Gastrocnemius medialis (tissue), 4 donors: ENCODE measurements at regions not wholly inside any gene's neighbourhood (a gene's known extent, or its start where the extent isn't known, plus 50 kb on each side); places are given as distances from the start of the nearest gene placed in this dataset.

ENCODE experiments used
- ATAC-seq, 2 donors: fragments of 150-250 bp; one replicate each; pipeline ENCODE4 v1.9.1; 2016
- DNase-seq, 2 donors: peaks; one replicate each; pipeline ENCODE4 v3.0.0-alpha.2; 2019
- H3K27ac ChIP-seq, 4 donors: fragments of 200-600 bp; sonication (generic); 1 replicate in 1 of 4; 2 replicates in 3 of 4; pipeline ENCODE4 v1.5.1; 2016 to 2018; ENCODE audit warnings: mild to moderate bottlenecking in 2 of 4, moderate library complexity in 1 of 4
- H3K27me3 ChIP-seq, 3 donors: fragments of 200-600 bp; sonication (generic) in 2 of 3; 1 replicate in 1 of 3; 2 replicates in 2 of 3; pipeline versions ENCODE4 v1.5.1 to v1.6.0; 2016 to 2019; ENCODE audit warnings: mild to moderate bottlenecking in 1 of 3, moderate library complexity in 1 of 3
- H3K36me3 ChIP-seq, 2 donors: fragments of 200-600 bp; sonication (generic) in 1 of 2; one replicate each; pipeline ENCODE4 v1.5.1; 2017 to 2018
- H3K4me1 ChIP-seq, 2 donors: fragments of 200-600 bp; sonication (generic) in 1 of 2; one replicate each; pipeline ENCODE4 v1.5.1; 2016 to 2017; ENCODE audit warnings: mild to moderate bottlenecking in 2 of 2
- H3K4me3 ChIP-seq, 4 donors: fragments of 200-600 bp; sonication (generic) in 3 of 4; 1 replicate in 1 of 4; 2 replicates in 3 of 4; pipeline ENCODE4 v1.5.1; 2016 to 2019; ENCODE audit warnings: mild to moderate bottlenecking in 2 of 4
- H3K9me3 ChIP-seq, 3 donors: fragments of 200-600 bp; sonication (generic) in 2 of 3; 1 replicate in 1 of 3; 2 replicates in 2 of 3; pipeline ENCODE4 v1.5.1; 2016 to 2019
- CTCF ChIP-seq, 5 experiments: fragments of 450-650 bp in 3 of 5; fragments of 200-600 bp in 2 of 5; sonication (generic) in 2 of 5; IDR thresholded peaks in 4 of 5; conservative IDR thresholded peaks in 1 of 5; 1 replicate in 4 of 5; 2 replicates in 1 of 5; pipeline ENCODE4 v1.5.1; 2016 to 2019; ENCODE audit warnings: antibody characterized with exemption in 5 of 5, mild to moderate bottlenecking in 3 of 5, moderate library complexity in 3 of 5
- POLR2A ChIP-seq, 2 donors: fragments of 450-650 bp; IDR thresholded peaks; one replicate each; pipeline ENCODE4 v1.6.1; 2017; ENCODE audit warnings: antibody characterized with exemption in 2 of 2, mild to moderate bottlenecking in 2 of 2, moderate library complexity in 2 of 2
- in situ Hi-C, 4 donors: fragments of 200-750 bp; cut with MboI; loops; one replicate each; pipeline versions ENCODE4 v1.15.0 to v1.8.0; 2017; ENCODE audit warnings: low sequenced_read_pairs in 4 of 4
- intact Hi-C: fragments of 100-400 bp; cut with DNase I; formaldehyde crosslinking; loops from one replicate; pipeline ENCODE4 v1.15.1; 2023; ENCODE audit warnings: low total_unique reads

- H3K9me3 ChIP-seq = no peaks in the 10 kb centered on the region
- no peaks in the 10 kb centered on the region for H3K36me3 ChIP-seq
- TF ChIP-seq CTCF (IDR thresholded peaks at IDR 0.05 in 4 of 5, conservative IDR thresholded peaks at IDR 0.05 in 1 of 5) (no peak), POLR2A (IDR thresholded peaks at IDR 0.05) (no peak)
- no peak overlapping the region for H3K27ac ChIP-seq
- peaks cover 0 to 5% of the 10 kb centered on the region in 2 donors for H3K4me1 ChIP-seq
- H3K4me3 ChIP-seq = no peak overlapping the region
- ATAC-seq (no peak), DNase-seq (no peak)
- no peaks in the 10 kb centered on the region for H3K27me3 ChIP-seq
- intact Hi-C loops (no loop called here), in situ Hi-C loops (no loop called here)
These were observed 529.8 kb upstream of the NBEA start for GRCh38 chr13:34412295-34412694.

DNA sequence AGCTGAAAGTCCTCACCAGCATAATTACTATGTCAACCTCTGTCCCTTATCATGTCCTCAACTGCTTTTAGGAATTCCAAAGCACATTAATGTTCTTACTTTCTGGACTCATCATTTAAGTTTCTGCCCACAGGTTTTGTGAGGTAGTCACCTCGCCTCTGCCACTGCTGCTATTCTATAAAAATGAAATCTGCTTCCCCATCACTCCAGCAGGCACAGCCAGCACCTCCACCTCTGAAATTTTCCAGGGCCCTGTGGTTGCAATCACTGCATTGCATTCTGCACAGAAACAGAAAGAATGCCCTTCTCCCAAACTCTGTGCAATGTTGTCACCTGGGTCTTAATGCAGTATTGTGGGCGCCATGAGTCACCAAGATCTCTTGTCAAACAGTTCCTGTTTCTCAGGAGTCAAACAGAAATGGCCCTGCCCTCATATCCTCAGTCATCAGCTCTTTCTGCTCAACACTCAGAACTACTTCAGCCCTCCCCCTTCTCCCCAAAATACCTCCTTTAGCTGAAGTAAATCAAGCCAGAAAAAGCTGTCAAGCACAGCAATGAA, 529.2 kb upstream of the NBEA start:
- ATAC-seq = no peak
- in situ Hi-C loops = no loop called here
- H3K36me3 ChIP-seq = no peaks in the 10 kb centered on the region

DNA sequence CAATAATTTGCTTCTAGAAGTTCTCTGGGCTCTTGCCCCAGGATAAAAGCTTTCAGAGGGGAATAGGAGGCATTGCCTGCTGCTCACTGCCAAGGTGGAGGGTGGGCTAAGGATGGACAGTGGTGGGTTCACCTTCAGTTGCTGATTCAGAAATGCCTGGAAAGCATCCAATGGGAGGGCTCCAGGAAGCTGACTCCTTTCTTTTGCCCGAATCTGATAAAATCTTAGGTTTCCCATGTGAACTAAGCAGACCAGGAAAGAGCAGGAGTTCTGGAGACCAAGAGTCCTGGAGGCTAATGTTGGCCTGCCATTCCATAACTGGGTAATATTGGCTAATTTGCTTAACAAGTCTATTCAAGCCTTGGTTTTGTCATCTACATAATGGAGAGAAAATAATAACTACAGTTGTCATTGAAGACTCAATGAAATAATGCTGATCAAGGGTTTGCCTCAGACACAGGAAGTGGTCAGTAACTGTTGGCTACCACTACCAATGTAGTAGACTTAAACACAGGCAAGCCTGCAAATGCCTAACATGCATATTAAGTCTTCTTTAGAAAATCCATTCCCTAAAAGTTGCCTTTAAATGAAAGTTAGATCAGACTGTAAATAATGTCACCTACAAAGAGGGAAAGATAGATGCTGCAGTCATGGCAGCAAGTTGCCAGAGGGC, 528.4 kb upstream of the NBEA start:
- in situ Hi-C loops = no loop called here
- DNase-seq = no peak
- Histone ChIP-seq H3K36me3 (no peaks in the 10 kb centered on the region), H3K9me3 (no peaks in the 10 kb centered on the region), H3K27me3 (no peaks in the 10 kb centered on the region), H3K4me1 (peaks cover 3 to 5% of the 10 kb centered on the region in 2 donors), H3K27ac (no peak overlapping the region), H3K4me3 (no peak overlapping the region)
- intact Hi-C loops = no loop called here
- no peak for ATAC-seq
- TF ChIP-seq CTCF (IDR thresholded peaks at IDR 0.05 in 4 of 5, conservative IDR thresholded peaks at IDR 0.05 in 1 of 5) (no peak), POLR2A (IDR thresholded peaks at IDR 0.05) (no peak)

More for the DNA sequence above, 529.2 kb upstream of the NBEA start:
- H3K27ac ChIP-seq = no peak overlapping the region
- no peaks in the 10 kb centered on the region for H3K27me3 ChIP-seq
- no peak for DNase-seq
- TF ChIP-seq POLR2A (IDR thresholded peaks at IDR 0.05) (no peak), CTCF (IDR thresholded peaks at IDR 0.05 in 4 of 5, conservative IDR thresholded peaks at IDR 0.05 in 1 of 5) (no peak)
- no peak overlapping the region for H3K4me3 ChIP-seq
- intact Hi-C loops = no loop called here
- H3K4me1 ChIP-seq = peaks cover 3 to 5% of the 10 kb centered on the region in 2 donors
- H3K9me3 ChIP-seq = no peaks in the 10 kb centered on the region

GRCh38 chr13:34414616-34415015, 527.5 kb upstream of the NBEA start:
- no peaks in the 10 kb centered on the region for H3K9me3 ChIP-seq
- intact Hi-C loops = no loop called here
- ATAC-seq = no peak

More at GRCh38 chr13:34414616-34415015, 527.5 kb upstream of the NBEA start:
- DNase-seq = no peak
- in situ Hi-C loops = no loop called here
- Histone ChIP-seq H3K4me3 (no peak overlapping the region), H3K27ac (no peak overlapping the region), H3K36me3 (no peaks in the 10 kb centered on the region), H3K27me3 (no peaks in the 10 kb centered on the region), H3K4me1 (peaks cover 3 to 5% of the 10 kb centered on the region in 2 donors)
- TF ChIP-seq POLR2A (IDR thresholded peaks at IDR 0.05) = no peak
- no peak for TF ChIP-seq CTCF (IDR thresholded peaks at IDR 0.05 in 4 of 5, conservative IDR thresholded peaks at IDR 0.05 in 1 of 5)
